ENCODE measurements at regions not wholly inside any gene's neighbourhood (a gene's known extent, or its start where the extent isn't known, plus 50 kb on each side); places are given as distances from the start of the nearest gene placed in this dataset.

DNA sequence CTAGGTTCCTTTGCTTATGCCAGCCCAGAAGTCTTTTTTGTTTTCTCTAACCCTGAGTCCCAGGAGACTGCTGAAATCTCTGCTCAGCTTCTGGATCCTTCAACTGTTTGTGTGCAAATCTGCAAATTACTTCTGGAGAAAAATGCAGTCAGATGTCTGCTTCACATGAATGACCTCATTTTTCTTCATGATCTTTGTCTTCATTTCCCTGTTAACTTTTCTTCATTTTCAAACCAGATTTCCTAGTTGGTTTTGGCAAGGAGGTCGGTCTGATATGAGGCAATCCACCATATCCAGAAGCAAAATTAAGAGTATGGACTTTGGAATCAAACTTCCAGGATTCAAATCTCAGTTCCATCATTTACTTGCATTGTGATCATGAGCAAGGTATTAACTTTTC lies 66.8 kb downstream of the ZNF503 start:
- Histone ChIP-seq H3K4me1 (ENCODE audit: insufficient read depth, low read length) (no peaks in the 10 kb centered on the region), H3K4me3 (ENCODE audit: low read length) (no peak overlapping the region), H3K27me3 (ENCODE audit: control insufficient read depth in 1 of 2, insufficient read depth in 2 of 2, low read length in 2 of 2) (no peaks in the 10 kb centered on the region), H3K9me3 (ENCODE audit: control insufficient read depth in 1 of 2, insufficient read depth in 1 of 2, low read length in 2 of 2) (no peaks in the 10 kb centered on the region), H3K36me3 (ENCODE audit: insufficient read depth, low read length) (no peaks in the 10 kb centered on the region), H3K27ac (ENCODE audit: low read depth in 1 of 2, low read length in 2 of 2) (no peak overlapping the region)
- DNase-seq (no peak), ATAC-seq (ENCODE audit: poor library complexity) (no peak)
- TF ChIP-seq, protein P1, sequence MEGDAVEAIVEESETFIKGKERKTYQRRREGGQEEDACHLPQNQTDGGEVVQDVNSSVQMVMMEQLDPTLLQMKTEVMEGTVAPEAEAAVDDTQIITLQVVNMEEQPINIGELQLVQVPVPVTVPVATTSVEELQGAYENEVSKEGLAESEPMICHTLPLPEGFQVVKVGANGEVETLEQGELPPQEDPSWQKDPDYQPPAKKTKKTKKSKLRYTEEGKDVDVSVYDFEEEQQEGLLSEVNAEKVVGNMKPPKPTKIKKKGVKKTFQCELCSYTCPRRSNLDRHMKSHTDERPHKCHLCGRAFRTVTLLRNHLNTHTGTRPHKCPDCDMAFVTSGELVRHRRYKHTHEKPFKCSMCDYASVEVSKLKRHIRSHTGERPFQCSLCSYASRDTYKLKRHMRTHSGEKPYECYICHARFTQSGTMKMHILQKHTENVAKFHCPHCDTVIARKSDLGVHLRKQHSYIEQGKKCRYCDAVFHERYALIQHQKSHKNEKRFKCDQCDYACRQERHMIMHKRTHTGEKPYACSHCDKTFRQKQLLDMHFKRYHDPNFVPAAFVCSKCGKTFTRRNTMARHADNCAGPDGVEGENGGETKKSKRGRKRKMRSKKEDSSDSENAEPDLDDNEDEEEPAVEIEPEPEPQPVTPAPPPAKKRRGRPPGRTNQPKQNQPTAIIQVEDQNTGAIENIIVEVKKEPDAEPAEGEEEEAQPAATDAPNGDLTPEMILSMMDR (IDR thresholded peaks at IDR 0.05), result no peak
- no peaks in the 10 kb centered on the region for H3K4me1 Mint-ChIP-seq (ENCODE audit: low read depth)
- H3K36me3 Mint-ChIP-seq (ENCODE audit: low read depth), result no peaks in the 10 kb centered on the region
- no peak overlapping the region for H3K27ac Mint-ChIP-seq
- no peak overlapping the region for H3K4me3 Mint-ChIP-seq
- H3K9me3 Mint-ChIP-seq, result no peaks in the 10 kb centered on the region
- CTCF ChIA-PET, result no interaction called here
- peaks cover 29% of the 10 kb centered on the region for H3K27me3 Mint-ChIP-seq
- POLR2A ChIA-PET, result no interaction called here
- intact Hi-C loops (cut with DNase I, micrococcal nuclease), result no loop called here

DNA sequence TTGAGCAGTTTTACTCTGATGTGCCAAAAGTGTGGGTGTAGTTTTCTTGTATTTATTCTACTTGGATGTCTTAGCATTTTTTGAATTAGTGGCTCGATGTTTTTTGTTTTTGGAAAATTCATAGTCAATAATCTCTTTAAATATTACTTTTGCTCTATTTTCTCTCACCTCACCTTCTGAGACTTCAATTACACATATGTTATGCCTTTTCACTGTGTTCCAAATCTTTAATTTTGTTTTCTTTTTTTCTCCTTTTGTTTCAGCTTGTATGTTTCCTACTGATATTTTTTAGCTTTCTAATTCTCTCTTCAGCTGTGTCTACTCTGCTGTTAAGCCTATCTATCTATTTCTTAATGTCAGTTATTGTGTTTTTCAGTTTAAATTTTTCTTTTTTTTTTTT lies 69.5 kb downstream of the ZNF503 start:
- Mint-ChIP-seq H3K27ac (no peak overlapping the region), H3K27me3 (peaks cover 39% of the 10 kb centered on the region), H3K4me3 (no peak overlapping the region), H3K4me1 (ENCODE audit: low read depth) (no peaks in the 10 kb centered on the region), H3K9me3 (no peaks in the 10 kb centered on the region), H3K36me3 (ENCODE audit: low read depth) (no peaks in the 10 kb centered on the region)
- no peak for DNase-seq
- H3K27ac ChIP-seq (ENCODE audit: low read depth in 1 of 2, low read length in 2 of 2), result no peak overlapping the region
- intact Hi-C loops (cut with DNase I, micrococcal nuclease), result no loop called here
- no peaks in the 10 kb centered on the region for H3K36me3 ChIP-seq (ENCODE audit: insufficient read depth, low read length)
- CTCF ChIA-PET, result no interaction called here
- H3K9me3 ChIP-seq (ENCODE audit: control insufficient read depth in 1 of 2, insufficient read depth in 1 of 2, low read length in 2 of 2), result no peaks in the 10 kb centered on the region
- TF ChIP-seq, protein P1 (IDR thresholded peaks at IDR 0.05), result no peak
- no peaks in the 10 kb centered on the region for H3K4me1 ChIP-seq (ENCODE audit: insufficient read depth, low read length)
- ATAC-seq (ENCODE audit: poor library complexity), result no peak
- no peak overlapping the region for H3K4me3 ChIP-seq (ENCODE audit: low read length)
- POLR2A ChIA-PET, result no interaction called here
- no peaks in the 10 kb centered on the region for H3K27me3 ChIP-seq (ENCODE audit: control insufficient read depth in 1 of 2, insufficient read depth in 2 of 2, low read length in 2 of 2)

DNA sequence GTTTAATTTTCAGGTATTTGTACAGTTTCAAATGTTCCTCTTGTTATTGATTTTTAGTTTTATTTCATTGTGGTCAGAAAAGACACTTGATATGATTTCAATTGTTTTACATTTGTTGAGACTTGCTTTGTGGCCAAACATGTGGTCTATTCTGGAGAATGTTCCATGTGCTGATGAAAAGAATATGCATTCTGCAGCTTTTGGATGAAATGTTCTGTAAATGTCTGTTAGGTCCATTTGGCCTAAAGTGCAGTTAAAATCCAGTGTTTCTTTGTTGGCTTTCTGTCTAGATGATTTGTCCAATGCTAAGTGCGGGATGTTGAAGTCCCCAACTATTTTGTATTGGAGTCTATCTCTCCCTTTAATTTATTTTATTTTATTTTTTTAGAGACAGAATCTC lies 70.5 kb downstream of the ZNF503 start:
- H3K4me3 Mint-ChIP-seq, result no peak overlapping the region
- H3K27me3 ChIP-seq (ENCODE audit: control insufficient read depth in 1 of 2, insufficient read depth in 2 of 2, low read length in 2 of 2), result no peaks in the 10 kb centered on the region
- no peaks in the 10 kb centered on the region for H3K4me1 ChIP-seq (ENCODE audit: insufficient read depth, low read length)
- CTCF ChIA-PET, result no interaction called here
- H3K4me3 ChIP-seq (ENCODE audit: low read length), result no peak overlapping the region
- H3K27ac Mint-ChIP-seq, result no peak overlapping the region
- no peaks in the 10 kb centered on the region for H3K36me3 ChIP-seq (ENCODE audit: insufficient read depth, low read length)
- ATAC-seq (ENCODE audit: poor library complexity), result no peak
- TF ChIP-seq, protein P1 (IDR thresholded peaks at IDR 0.05), result no peak
- intact Hi-C loops (cut with DNase I, micrococcal nuclease), result no loop called here
- no peaks in the 10 kb centered on the region for H3K4me1 Mint-ChIP-seq (ENCODE audit: low read depth)
- no peak overlapping the region for H3K27ac ChIP-seq (ENCODE audit: low read depth in 1 of 2, low read length in 2 of 2)
- H3K9me3 ChIP-seq (ENCODE audit: control insufficient read depth in 1 of 2, insufficient read depth in 1 of 2, low read length in 2 of 2), result no peaks in the 10 kb centered on the region
- DNase-seq, result no peak
- H3K36me3 Mint-ChIP-seq (ENCODE audit: low read depth), result no peaks in the 10 kb centered on the region
- POLR2A ChIA-PET, result no interaction called here
- no peaks in the 10 kb centered on the region for H3K9me3 Mint-ChIP-seq
- peaks cover 37% of the 10 kb centered on the region for H3K27me3 Mint-ChIP-seq
